Activated CD4-positive, alpha-beta T cell treated with anti-CD3 and anti-CD28 coated beads for 4 hours (primary cell): ENCODE measurements at regions not wholly inside any gene's neighbourhood (a gene's known extent, or its start where the extent isn't known, plus 50 kb on each side); places are given as distances from the start of the nearest gene placed in this dataset.

Source experiments
- DNase-seq, 2 donors: peaks; one replicate each; pipeline ENCODE4 v3.0.0-alpha.2; 2020

- no peak for DNase-seq
These were observed 457.9 kb upstream of the CCL2 start for GRCh38 chr17:33797181-33797580.

GRCh38 chr17:33798308-33798707 lies 456.8 kb upstream of the CCL2 start:
- DNase-seq: no peak

GRCh38 chr17:33802349-33803198 lies 452.5 kb upstream of the CCL2 start:
- no peak for DNase-seq

GRCh38 chr17:33803199-33803685 lies 451.8 kb upstream of the CCL2 start:
- DNase-seq: no peak

GRCh38 chr17:33803686-33804085 lies 451.4 kb upstream of the CCL2 start:
- DNase-seq: no peak

- no peak for DNase-seq
These were observed 450.7 kb upstream of the CCL2 start for GRCh38 chr17:33804401-33804800.

GRCh38 chr17:33806631-33807030 lies 448.5 kb upstream of the CCL2 start:
- no peak for DNase-seq

GRCh38 chr17:33809748-33810147 lies 445.3 kb upstream of the CCL2 start:
- no peak for DNase-seq

- DNase-seq: no peak
These were observed 443.9 kb upstream of the CCL2 start for GRCh38 chr17:33811004-33811760.

GRCh38 chr17:33811984-33812577 lies 443.0 kb upstream of the CCL2 start:
- DNase-seq: no peak

GRCh38 chr17:33814852-33815251 lies 440.2 kb upstream of the CCL2 start:
- no peak for DNase-seq

GRCh38 chr17:33816036-33816435 lies 439.0 kb upstream of the CCL2 start:
- DNase-seq: no peak

GRCh38 chr17:33816842-33817617 lies 438.1 kb upstream of the CCL2 start:
- DNase-seq: no peak

GRCh38 chr17:33819539-33819938 lies 435.5 kb upstream of the CCL2 start:
- DNase-seq: no peak

GRCh38 chr17:33832262-33832661 lies 422.8 kb upstream of the CCL2 start:
- no peak for DNase-seq

- no peak for DNase-seq
These were observed 417.8 kb upstream of the CCL2 start for GRCh38 chr17:33837281-33837680.

- no peak for DNase-seq
These were observed 416.8 kb upstream of the CCL2 start for GRCh38 chr17:33838281-33838680.

GRCh38 chr17:33847900-33848299 lies 407.2 kb upstream of the CCL2 start:
- no peak for DNase-seq

- no peak for DNase-seq
These were observed 406.7 kb upstream of the CCL2 start for GRCh38 chr17:33848433-33848832.

GRCh38 chr17:33854596-33854995 lies 400.5 kb upstream of the CCL2 start:
- no peak for DNase-seq

GRCh38 chr17:33858121-33858520 lies 397.0 kb upstream of the CCL2 start:
- no peak for DNase-seq

GRCh38 chr17:33858682-33859081 lies 396.4 kb upstream of the CCL2 start:
- DNase-seq: no peak
